HL-60 (cell line): ENCODE measurements at regions not wholly inside any gene's neighbourhood (a gene's known extent, or its start where the extent isn't known, plus 50 kb on each side); places are given as distances from the start of the nearest gene placed in this dataset.

Experiments
- CTCF ChIP-seq: IDR thresholded peaks from one replicate; pipeline ENCODE4 v1.5.1; 2011; ENCODE audit warnings: low read length, control low read depth, inconsistent platforms; ENCODE audit not compliant: insufficient read depth
- GABPA ChIP-seq: IDR thresholded peaks from 2 replicates; pipeline ENCODE4 v1.6.1; 2012; ENCODE audit warnings: low read depth
- POLR2AphosphoS5 ChIP-seq: IDR thresholded peaks from 2 replicates; pipeline ENCODE4 v1.6.1; 2012; ENCODE audit warnings: low read depth
- REST ChIP-seq: IDR thresholded peaks from 2 replicates; pipeline ENCODE4 v1.6.1; 2012; ENCODE audit warnings: low read depth; ENCODE audit not compliant: insufficient replicate concordance

GRCh38 chr2:217370391-217370790, 510.5 kb upstream of the TNP1 start:
- no peak for TF ChIP-seq CTCF
- no peak for TF ChIP-seq POLR2AphosphoS5
- no peak for TF ChIP-seq REST
- TF ChIP-seq GABPA: no peak
